DMS 273 treated with DMSO at 0.1 percent for 48 hours (cell line): ENCODE measurements at regions not wholly inside any gene's neighbourhood (a gene's known extent, or its start where the extent isn't known, plus 50 kb on each side); places are given as distances from the start of the nearest gene placed in this dataset.

Source experiments
- DNase-seq: peaks from one replicate; lab custom pipeline; 2025; lab: John Stamatoyannopoulos, UW

DNA sequence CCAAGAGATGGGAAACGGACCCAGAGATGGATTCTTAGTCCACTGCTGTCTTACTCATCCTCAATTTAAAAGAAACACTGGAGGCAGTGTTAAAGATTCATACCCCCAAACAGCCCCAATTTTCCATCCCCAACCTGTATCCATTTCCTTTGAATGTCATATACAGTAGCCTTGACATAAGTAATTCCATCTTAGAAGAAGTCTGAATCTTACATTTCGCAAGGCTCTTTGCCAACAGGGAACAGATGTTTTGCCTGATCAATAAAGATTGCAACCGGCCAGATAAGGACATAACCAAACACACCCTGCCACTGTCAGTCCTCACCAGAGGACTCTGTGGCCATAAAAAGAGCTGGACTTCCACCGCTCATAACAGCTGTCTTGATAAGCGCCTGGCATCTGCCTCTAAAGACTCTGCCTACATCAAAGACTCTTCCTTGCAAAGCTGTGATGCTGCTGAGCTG is 59.0 kb upstream of the MED9 start:
- peak; percentile 15 for DNase-seq

DNA sequence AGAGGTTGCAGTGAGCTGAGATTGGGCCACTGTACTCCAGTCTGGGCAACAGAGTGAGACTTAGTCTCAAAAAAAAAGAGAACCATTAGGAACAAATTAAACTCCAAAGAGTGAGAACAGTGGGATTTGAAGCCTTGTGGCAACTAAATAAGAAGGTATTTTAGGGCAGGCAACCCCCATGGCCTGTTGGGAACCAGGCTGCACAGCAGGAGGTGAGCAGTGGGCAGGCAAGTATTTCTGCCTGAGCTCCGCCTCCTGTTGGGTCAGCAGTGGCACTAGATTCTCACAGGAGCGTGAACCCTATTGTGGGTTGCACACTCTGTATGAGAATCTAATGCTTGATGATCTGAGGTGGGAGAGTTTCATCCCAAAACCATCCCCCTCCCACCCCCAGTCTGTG is 57.6 kb upstream of the MED9 start:
- no peak for DNase-seq

DNA sequence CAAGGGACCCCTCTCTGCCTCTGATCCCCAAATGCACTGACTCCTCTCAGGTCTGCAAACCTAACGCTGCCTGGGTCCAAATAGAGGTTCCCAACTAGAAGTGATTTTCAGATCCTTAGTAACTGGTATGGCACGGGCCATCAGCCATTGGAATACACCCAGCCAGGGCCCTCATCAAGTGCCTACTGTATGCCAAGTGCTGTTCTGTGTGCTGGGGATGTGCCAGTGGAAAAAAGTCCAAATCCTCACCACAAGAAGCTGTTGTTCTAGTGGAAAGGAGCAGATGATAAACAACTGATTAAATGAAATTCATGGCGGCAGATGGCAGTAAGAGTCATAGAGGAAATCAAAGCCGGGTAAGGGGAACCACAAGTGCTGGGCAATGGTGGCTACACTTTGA is 57.2 kb upstream of the MED9 start:
- no peak for DNase-seq

DNA sequence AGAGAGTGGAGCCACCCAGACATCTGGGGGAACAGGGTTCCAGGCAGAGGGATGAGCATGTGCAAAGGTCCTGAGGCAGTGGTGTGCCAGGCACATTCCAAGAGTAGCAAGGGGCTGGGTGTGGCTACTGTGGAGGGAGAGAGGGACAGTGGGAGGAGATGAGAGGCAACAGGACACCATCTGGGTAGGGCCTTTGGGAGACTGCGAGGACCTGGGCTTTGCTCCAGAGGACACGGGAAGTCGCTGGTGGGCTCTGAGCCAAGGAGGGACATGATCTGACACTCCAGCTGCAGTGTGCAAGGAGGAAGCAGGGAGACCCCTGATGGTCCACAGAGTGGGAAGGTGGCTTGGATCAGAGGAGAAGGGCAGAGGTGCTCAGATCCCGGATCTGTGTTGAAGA is 56.7 kb upstream of the MED9 start:
- no peak for DNase-seq

DNA sequence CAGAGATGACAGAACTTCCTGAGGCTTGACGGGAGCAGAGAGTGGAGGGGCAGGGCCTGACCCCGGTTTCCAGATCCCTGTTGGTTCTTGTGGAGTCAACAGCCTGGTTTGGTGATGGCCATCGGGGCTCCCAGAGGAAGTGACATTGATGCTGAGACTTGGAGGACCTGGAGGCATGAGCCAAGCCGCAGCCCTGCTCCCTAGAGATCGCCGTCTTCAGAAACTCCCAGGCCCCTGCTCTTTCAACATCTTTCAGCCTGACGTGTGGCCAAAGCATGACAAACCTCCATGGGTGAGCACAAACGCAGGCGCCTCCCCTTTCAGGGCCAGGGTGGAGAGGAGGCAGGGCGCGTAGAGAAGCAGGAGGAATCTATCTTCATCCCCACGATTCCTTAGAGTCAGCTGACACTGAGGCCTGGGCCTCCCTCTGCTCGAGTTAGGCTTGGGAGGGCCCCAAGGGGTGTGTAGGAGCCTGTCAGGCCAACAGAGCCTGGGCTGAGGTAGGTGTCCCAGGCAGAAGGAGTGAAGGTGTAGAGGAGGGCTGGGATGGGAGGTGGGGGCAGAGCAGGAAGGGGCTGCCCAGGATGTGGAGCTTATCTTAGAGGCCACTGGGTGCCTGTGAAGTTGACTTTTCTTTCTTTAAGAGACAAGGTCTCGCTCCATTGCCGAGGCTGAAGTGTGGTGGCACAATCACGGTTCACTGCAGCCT is 56.1 kb upstream of the MED9 start:
- DNase-seq: no peak

DNA sequence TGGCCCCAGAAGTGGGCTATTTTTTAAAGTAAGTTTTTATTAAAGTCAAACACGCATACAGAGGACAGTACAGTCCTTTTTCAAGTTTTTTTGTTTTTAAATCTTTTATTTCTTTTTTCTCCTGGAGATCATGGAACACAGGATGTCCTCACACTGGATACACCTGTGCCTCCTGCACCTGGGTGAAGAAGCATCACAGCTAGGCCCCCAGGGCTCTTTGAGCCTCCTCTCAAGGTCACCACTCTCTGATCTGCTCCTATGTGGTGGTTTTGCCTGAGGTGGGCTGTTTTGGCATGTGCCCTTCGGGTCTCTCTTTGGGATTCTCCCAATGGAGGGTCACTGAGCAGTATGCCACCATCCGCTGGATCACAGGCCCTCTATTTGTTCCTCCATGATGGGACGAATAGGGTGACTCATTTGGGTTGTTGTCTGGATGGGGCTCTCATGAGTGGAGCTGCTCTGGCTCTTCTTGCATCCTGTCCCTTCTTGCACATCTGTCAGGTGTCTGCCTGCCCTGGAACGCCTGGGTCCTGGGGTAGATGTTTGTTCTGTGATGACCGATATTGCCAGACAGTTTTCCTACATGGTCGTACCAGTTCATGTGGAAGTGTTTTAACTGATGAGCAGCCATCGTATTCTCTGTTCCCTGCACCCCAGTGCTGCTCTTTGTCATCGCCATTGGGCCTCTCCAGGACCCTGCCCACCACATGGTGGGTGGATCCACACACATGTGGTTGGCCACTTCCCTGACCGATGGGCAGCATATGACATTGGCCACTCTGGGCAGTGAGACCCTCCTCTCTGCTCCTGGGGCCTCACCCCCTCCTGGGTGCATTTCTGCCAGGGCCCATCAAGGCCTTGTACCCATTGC is 55.2 kb upstream of the MED9 start:
- DNase-seq: no peak

DNA sequence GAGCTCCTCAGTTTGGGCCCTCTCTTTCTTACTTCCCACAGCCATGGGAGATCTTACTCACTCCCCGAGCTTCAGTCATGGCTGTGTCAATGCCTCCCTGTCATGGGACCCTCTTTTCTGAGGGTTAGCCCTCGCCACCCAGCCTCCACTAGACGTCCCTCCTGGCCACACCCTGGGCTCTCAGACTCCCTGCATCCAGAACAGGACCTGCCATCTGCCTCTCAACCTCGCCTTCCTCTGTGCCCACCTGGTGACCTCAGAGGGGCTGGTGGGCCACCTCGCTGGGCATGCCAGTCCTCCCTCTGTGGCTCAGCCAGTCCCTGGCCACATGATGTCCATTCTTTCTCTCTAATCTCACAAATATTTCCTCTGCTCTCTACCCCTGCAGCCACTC is 54.6 kb upstream of the MED9 start:
- DNase-seq: no peak

DNA sequence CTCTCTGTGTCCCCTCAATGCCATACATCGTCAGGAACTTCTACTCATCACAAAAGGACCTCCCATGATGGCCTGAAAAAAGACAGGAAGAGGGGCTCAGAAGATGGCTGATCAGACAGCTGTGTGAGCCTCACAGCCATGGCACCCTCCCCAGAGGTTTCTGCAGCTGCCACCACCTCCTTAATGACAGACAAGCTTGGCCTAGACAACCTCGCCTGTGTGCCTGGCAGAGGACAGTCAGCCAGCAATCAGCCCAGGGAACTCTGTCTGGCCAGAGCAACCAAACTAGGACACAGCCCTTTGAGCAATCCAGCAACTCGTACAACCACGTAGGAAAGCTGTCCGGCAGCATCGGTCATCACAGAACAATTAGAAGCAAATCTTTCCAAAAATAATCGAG is 54.2 kb upstream of the MED9 start:
- DNase-seq: no peak

DNA sequence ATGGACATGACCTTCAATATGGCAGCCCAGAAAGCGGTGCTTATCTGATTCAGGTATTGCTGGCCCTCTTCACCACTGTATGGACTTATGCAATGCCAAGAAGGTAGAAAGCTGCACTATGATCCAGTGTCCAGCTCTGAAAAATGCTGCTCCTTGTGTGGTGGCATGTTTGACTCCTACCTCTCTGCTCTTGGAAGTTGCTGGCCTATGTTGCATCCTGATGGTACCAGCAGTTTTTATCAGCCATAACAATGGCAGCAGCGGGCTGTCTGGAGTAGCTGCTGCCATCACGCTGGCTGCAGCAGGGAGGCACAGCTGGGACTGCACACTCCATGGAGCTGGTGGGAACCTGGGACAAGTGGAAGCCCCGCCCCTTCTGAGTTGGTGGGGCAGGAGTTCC is 53.1 kb upstream of the MED9 start:
- DNase-seq: no peak

DNA sequence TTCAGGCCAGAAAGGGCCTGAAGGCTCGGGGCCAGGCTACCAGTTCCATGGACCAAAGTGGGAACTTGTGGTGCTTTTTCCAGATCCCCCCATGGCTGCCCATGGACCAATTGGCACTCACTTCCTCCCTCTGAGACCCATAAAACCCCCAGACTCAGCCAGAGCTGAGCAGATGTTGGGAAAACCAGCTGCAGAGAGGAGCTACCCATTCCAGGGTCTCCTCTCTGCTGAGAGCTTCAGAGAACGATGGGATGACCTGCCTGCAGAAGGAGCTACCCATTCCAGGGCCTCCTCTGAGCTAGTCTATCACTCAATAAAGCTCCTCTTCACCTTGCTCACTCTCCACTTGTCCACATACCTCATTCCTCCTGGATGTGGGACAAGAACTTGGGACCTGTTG is 52.2 kb upstream of the MED9 start:
- no peak for DNase-seq

DNA sequence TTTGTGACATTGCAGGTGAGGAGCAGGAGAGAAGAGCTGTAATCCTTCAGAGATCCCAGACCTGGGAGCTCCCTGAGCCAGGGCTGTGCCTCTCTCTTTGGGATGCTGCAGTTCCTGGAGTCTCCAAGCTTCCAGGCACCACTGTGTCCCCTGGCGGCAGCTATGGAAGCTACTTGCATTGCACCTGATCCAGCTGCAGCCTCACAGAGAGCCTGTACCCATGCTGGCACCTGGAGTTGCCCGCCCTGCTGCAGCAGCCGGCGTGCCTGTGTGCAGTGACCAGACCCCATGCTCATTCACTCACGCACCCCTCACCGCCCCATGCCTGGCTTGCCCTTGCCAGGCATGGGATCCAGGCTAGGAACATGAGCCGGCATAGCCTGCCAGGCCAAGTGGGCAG is 51.8 kb upstream of the MED9 start:
- no peak for DNase-seq

DNA sequence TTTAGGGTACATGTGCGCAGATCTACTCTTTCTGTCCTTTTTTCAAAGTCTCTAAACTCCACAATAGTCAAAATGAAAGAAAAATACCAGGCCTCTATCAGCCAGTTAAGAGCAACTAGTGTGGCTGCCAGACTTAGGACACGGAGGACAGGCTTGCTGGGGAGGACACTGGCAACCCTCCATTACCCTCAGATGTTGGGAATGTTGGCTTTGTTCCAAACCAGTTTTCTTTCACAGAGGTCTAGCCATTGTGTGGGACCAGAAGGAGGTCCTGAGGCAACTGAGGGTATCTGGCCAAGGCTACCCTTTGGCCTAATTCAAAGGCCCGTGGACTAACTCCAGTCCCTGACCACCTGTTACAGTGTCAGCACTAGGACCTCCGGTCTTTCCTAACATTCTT is 51.2 kb upstream of the MED9 start:
- DNase-seq: no peak

DNA sequence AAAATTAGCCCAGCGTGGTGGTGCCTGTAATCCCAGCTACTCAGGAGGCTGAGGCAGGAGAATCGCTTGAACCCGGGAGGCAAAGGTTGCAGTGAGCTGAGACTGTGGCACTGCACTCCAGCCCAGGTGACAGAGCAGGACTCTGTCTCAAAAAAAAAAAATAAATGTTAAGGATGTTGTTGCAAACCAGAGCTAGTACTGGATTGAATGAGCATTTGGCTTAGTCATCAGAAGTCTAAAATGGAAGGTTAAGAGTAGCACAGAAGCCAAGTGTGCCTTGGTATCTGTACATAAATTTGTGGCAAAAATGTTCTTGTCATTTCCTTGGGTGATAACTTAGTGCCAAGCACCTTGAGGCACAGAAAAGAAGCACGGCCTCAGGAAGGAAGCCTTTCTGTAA is 50.6 kb upstream of the MED9 start:
- no peak for DNase-seq
